SK-N-SH (cell line): ENCODE measurements at regions not wholly inside any gene's neighbourhood (a gene's known extent, or its start where the extent isn't known, plus 50 kb on each side); places are given as distances from the start of the nearest gene placed in this dataset.
"Not testable (repeated sequence)": the region's sequence is repeated elsewhere in the genome, so short reads cannot be mapped to it uniquely, and the experiment has no call there.

Source experiments
- CTCF ChIA-PET: fragments of 300-600, 350-600 bp; formaldehyde crosslinking; extraction: SDS; loops from one replicate; lab custom pipeline; 2021; lab: Yijun Ruan, JAX
- POLR2A ChIA-PET: fragments of 350-600 bp; sonication (Branson Sonifier 250); formaldehyde crosslinking; extraction: SDS; loops from one replicate; lab custom pipeline; 2020; ENCODE audit warnings: antibody characterized with exemption, inconsistent platforms; lab: Yijun Ruan, JAX
- DNase-seq: peaks from one replicate; pipeline ENCODE4 v3.0.0; 2012
- H2AFZ ChIP-seq: fragments of 200-600 bp; sonication (generic); 2 replicates; pipeline ENCODE4 v1.8.1; 2016; ENCODE audit warnings: antibody characterized with exemption, mild to moderate bottlenecking, low read depth
- H3F3A ChIP-seq: fragments of 200-600 bp; sonication (generic); replicated peaks from 2 replicates; pipeline ENCODE3; 2016; ENCODE audit warnings: antibody characterized with exemption, mild to moderate bottlenecking; ENCODE audit not compliant: insufficient read depth
- H3K27ac ChIP-seq, 2 experiments: fragments of 200-500 bp in 1 of 2; fragments of 200-600 bp in 1 of 2; sonication (Bioruptor generic) in 1 of 2; sonication (generic), shearing (Covaris generic) in 1 of 2; 2 replicates each; pipeline versions ENCODE4 v1.5.1 to v1.6.1; 2014 to 2016; ENCODE audit warnings: low read depth in 2 of 2, inconsistent platforms in 1 of 2, low read length in 1 of 2, mild to moderate bottlenecking in 1 of 2, mixed read lengths in 1 of 2
- H3K27me3 ChIP-seq: fragments of 200-600 bp; sonication (generic), shearing (Covaris generic); 2 replicates; pipeline ENCODE4 v1.6.1; 2016; ENCODE audit warnings: mixed run types; ENCODE audit not compliant: insufficient read depth
- H3K36me3 ChIP-seq, 2 experiments: fragments of 200-500 bp in 1 of 2; fragments of 200-600 bp in 1 of 2; sonication (Bioruptor generic) in 1 of 2; sonication (generic) in 1 of 2; replicated peaks in 1 of 2; 2 replicates each; pipeline versions ENCODE3 to v1.5.1; 2014 to 2016; ENCODE audit warnings: low read length in 1 of 2, mild to moderate bottlenecking in 1 of 2; ENCODE audit not compliant: insufficient read depth in 2 of 2, control insufficient read depth in 1 of 2
- H3K4me1 ChIP-seq, 2 experiments: fragments of 200-500 bp in 1 of 2; fragments of 200-600 bp in 1 of 2; sonication (Bioruptor generic) in 1 of 2; sonication (generic), shearing (Covaris generic) in 1 of 2; 2 replicates each; pipeline versions ENCODE4 v1.5.1 to v1.6.1; 2014 to 2016; ENCODE audit warnings: low read depth in 1 of 2, low read length in 1 of 2, mixed run types in 1 of 2; ENCODE audit not compliant: insufficient read depth in 2 of 2, control insufficient read depth in 1 of 2
- H3K4me2 ChIP-seq: fragments of 200-600 bp; sonication (generic), shearing (Covaris generic); 2 replicates; pipeline ENCODE4 v1.6.1; 2017; ENCODE audit warnings: mixed run types
- H3K4me3 ChIP-seq, 2 experiments: fragments of 200-500 bp in 1 of 2; fragments of 200-600 bp in 1 of 2; sonication (Bioruptor generic) in 1 of 2; sonication (generic), shearing (Covaris generic) in 1 of 2; 2 replicates each; pipeline versions ENCODE4 v1.5.1 to v1.8.1; 2014 to 2016; ENCODE audit warnings: low read depth in 2 of 2, inconsistent platforms in 1 of 2, low read length in 1 of 2, mild to moderate bottlenecking in 1 of 2, mixed read lengths in 1 of 2, moderate library complexity in 1 of 2
- H3K79me2 ChIP-seq: fragments of 200-600 bp; sonication (generic); 2 replicates; pipeline ENCODE4 v1.8.1; 2017; ENCODE audit warnings: mild to moderate bottlenecking; ENCODE audit not compliant: insufficient read depth
- H3K9ac ChIP-seq: fragments of 200-600 bp; sonication (generic); 2 replicates; pipeline ENCODE4 v1.6.1; 2017; ENCODE audit warnings: mixed run types
- H3K9me2 ChIP-seq: fragments of 200-600 bp; sonication (generic); 2 replicates; pipeline ENCODE4 v1.6.1; 2017; ENCODE audit warnings: mixed run types
- H3K9me3 ChIP-seq: fragments of 200-600 bp; sonication (generic); 2 replicates; pipeline ENCODE4 v1.6.1; 2017; ENCODE audit warnings: mixed run types, mild to moderate bottlenecking, moderate library complexity
- H4K20me1 ChIP-seq: fragments of 200-600 bp; sonication (generic); 2 replicates; pipeline ENCODE4 v1.6.1; 2017; ENCODE audit warnings: mild to moderate bottlenecking, mixed run types; ENCODE audit not compliant: insufficient read depth
- FOXM1 ChIP-seq: IDR thresholded peaks from 2 replicates; pipeline ENCODE4 v1.4.0; 2012; ENCODE audit warnings: low read depth, mild to moderate bottlenecking
- RXRA ChIP-seq: IDR thresholded peaks from 2 replicates; pipeline ENCODE4 v1.4.0; 2012; ENCODE audit warnings: low read depth, mild to moderate bottlenecking, borderline replicate concordance
- SIN3A ChIP-seq: IDR thresholded peaks from 2 replicates; pipeline ENCODE4 v1.6.1; 2012; ENCODE audit warnings: low read depth, mild to moderate bottlenecking, low read length, moderate library complexity, borderline replicate concordance
- TAF1 ChIP-seq: IDR thresholded peaks from 2 replicates; pipeline ENCODE4 v1.6.1; 2012; ENCODE audit warnings: low read depth, mild to moderate bottlenecking, low read length, moderate library complexity, borderline replicate concordance
- WGBS: methylation state at CpG from one replicate; pipeline ENCODE4 v1.1.6; 2017; ENCODE audit warnings: low lambda C conversion rate; 5-methylcytosine and 5-hydroxymethylcytosine counted together
- TF ChIP-seq, protein P1 (sequence below): IDR thresholded peaks from 2 replicates; pipeline ENCODE4; 2012

DNA sequence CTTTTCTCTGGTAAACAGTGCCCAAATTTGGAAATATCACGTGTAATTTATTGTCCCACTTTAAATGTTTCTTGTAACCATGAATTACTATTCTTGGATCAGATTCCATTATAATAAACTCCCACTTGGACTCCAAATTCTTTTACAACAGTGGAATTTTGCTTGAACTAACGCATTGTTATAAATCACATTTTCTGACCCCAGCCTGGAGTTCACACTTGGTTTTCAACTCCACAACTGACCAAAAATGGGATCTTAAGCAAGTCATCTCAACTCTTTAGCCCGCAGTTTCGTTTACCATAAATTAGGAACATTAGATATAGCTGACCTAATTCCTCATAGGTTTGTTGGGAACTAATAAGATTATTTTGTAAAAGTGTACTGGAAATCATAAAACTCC, 336.8 kb upstream of the NCAM1 start:
- Histone ChIP-seq H3K27me3 (no peaks in the 10 kb centered on the region), H3K27ac (no peak overlapping the region), H3K9me3 (no peaks in the 10 kb centered on the region), H3K4me3 (no peak overlapping the region), H3K4me2 (no peak overlapping the region), H3K79me2 (no peaks in the 10 kb centered on the region), H2AFZ (no peak overlapping the region), H3K9ac (no peak overlapping the region)
- CTCF ChIA-PET, result interaction anchor here (0.7 kb wide), 1 partner anchor 9 kb away, joined by 3 read pairs; no protein-coding TSS in a partner anchor
- TF ChIP-seq TAF1 (no peak), FOXM1 (no peak)
- TF ChIP-seq, protein P1, sequence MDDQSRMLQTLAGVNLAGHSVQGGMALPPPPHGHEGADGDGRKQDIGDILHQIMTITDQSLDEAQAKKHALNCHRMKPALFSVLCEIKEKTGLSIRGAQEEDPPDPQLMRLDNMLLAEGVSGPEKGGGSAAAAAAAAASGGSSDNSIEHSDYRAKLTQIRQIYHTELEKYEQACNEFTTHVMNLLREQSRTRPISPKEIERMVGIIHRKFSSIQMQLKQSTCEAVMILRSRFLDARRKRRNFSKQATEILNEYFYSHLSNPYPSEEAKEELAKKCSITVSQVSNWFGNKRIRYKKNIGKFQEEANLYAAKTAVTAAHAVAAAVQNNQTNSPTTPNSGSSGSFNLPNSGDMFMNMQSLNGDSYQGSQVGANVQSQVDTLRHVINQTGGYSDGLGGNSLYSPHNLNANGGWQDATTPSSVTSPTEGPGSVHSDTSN, result no peak
- TF ChIP-seq, all 33 proteins: peak for 0
- H3K4me1 ChIP-seq, result peaks cover 0 to 8% of the 10 kb centered on the region in 2 experiments; a peak in 1 of 4 replicates
- H4K20me1 ChIP-seq, result no peaks in the 10 kb centered on the region
- no peak for DNase-seq
- H3F3A ChIP-seq, result no peaks in the 10 kb centered on the region
- POLR2A ChIA-PET, result no interaction called here
- 86% methylated on average over 4 of the region's 4 CpGs for WGBS
- H3K9me2 ChIP-seq, result no peaks in the 10 kb centered on the region
- H3K36me3 ChIP-seq, result no peaks in the 10 kb centered on the region

DNA sequence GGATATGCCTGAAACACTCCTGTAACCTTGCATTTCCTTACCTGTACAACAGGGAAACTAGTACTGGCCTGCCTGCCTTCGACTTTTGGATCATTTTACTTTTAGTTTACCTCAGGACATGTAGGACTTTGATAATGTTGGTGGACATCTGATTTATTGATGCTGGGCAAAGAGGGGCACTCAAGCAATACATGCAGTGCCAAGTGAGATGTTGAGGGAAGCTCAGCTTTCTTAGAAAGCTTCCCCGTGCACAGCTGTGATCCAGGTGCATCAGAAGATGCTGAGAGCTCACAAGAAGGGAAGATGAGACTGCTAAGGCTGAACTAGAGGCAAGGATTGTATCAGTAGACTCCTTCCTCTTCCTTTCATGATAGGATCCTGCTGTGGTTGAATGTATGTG, 336.2 kb upstream of the NCAM1 start:
- WGBS, result 69% methylated on average over 2 of the region's 2 CpGs
- CTCF ChIA-PET, result interaction anchor here (0.7 kb wide), 1 partner anchor 9 kb away, joined by 3 read pairs; no protein-coding TSS in a partner anchor
- not testable (repeated sequence) for H3K4me2 ChIP-seq

DNA sequence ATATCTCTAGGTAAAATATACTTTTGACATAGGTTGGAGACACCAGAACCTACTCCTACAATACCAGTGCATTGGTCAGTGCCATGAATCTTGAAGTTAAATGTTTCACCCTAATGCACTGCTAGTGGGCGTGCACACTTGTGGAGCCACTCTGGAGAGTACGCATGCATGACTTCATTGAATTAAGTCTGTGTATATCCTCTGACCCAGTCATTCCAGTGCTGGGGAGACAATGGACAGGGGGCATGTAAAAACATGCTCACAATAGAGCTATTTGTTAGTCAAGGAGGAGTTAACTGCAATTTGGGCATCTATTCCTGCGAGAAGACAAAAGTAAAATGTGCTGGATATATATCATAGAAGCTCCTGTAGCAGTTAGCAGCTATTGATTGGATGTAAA, 335.4 kb upstream of the NCAM1 start:
- ChIA-PET CTCF (no interaction called here), POLR2A (no interaction called here)
- no peak overlapping the region for H2AFZ ChIP-seq
- H3K9me3 ChIP-seq, result no peaks in the 10 kb centered on the region
- DNase-seq, result no peak
- TF ChIP-seq RXRA (no peak), FOXM1 (no peak), SIN3A (no peak)
- TF ChIP-seq, protein P1, result no peak
- H3K27me3 ChIP-seq, result no peaks in the 10 kb centered on the region
- H4K20me1 ChIP-seq, result no peaks in the 10 kb centered on the region
- H3K9ac ChIP-seq, result no peak overlapping the region
- 77% methylated on average over 3 of the region's 3 CpGs for WGBS
- no peak overlapping the region for H3K27ac ChIP-seq
- no peaks in the 10 kb centered on the region for H3K79me2 ChIP-seq
- no peak overlapping the region for H3K4me3 ChIP-seq
- H3K9me2 ChIP-seq, result no peaks in the 10 kb centered on the region
- H3K36me3 ChIP-seq, result no peaks in the 10 kb centered on the region
- no peaks in the 10 kb centered on the region for H3F3A ChIP-seq
- H3K4me2 ChIP-seq, result no peak overlapping the region
- H3K4me1 ChIP-seq, result peaks cover 0 to 3% of the 10 kb centered on the region in 2 experiments; a peak in 1 of 4 replicates

More for the DNA sequence above, 336.2 kb upstream of the NCAM1 start:
- H3F3A ChIP-seq, H3K4me3 ChIP-seq, H3K9me3 ChIP-seq, H3K36me3 ChIP-seq, POLR2A ChIA-PET, H3K27ac ChIP-seq, H2AFZ ChIP-seq, H3K9me2 ChIP-seq, H3K79me2 ChIP-seq, H3K4me1 ChIP-seq, H4K20me1 ChIP-seq, DNase-seq, H3K27me3 ChIP-seq, H3K9ac ChIP-seq: not testable (repeated sequence)
